ENCODE measurements at regions not wholly inside any gene's neighbourhood (a gene's known extent, or its start where the extent isn't known, plus 50 kb on each side); places are given as distances from the start of the nearest gene placed in this dataset.

DNA sequence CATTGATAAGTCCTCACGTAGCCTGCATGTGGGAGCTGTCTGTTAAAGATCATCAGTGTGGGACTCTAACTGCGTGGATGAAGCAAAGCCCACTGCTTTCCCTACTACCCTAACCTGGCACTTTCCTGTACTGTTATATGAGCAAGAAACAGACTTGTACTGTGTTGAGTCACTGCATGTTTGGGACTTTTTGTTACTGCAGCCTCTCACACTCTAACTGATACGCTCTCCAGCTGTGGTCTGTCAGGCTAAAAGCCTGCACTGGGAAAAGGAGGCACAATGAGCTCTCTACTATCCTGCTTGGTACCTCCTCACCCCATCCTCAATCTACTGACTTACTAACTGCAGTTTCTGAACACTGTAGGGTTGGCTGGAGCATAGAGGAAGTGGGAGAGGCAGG, 93.7 kb upstream of the PLET1 start:
- in situ Hi-C loops (cut with HindIII; ENCODE audit: low sequenced_read_pairs): no loop called here

DNA sequence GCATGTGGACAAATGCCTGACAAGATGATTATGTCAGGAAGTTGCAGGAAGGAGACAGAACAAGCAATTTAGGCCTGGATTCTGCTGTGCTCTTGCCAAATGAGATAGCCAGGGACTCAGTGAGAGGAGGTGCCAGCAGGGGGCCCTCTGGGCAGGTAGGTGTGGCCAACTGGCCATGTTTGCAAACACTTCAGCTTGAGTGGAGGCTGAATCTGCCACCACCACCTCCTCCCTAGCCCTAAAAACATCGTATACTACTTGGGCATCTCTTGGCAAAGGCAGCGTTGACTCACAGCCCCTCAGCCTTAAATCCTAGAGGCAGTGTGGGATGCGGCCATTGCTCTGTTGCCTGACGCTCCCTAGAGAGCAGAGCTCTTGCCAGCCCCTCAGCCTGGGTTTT, 95.1 kb upstream of the PLET1 start:
- in situ Hi-C loops (cut with HindIII; ENCODE audit: low sequenced_read_pairs): no loop called here

DNA sequence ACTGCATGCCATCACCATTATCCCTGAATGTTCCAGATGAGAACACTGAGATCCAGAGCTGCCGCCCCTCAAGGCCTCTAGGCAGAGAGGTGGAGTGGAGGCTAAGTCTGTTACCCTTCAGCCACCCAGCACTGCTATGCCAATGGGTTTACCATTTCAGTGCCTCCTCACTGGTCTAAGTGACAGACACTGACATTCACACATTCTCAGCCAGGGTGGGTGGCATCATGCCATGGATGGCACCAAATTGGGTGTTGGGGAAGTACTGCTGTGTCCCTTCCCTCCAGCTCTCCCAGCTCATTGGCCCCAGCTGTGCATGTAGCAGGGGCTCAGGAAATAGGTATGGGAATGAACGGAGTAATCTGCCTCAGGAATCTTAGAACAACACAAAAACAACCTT, 96.8 kb upstream of the PLET1 start:
- in situ Hi-C loops (cut with HindIII; ENCODE audit: low sequenced_read_pairs): no loop called here

DNA sequence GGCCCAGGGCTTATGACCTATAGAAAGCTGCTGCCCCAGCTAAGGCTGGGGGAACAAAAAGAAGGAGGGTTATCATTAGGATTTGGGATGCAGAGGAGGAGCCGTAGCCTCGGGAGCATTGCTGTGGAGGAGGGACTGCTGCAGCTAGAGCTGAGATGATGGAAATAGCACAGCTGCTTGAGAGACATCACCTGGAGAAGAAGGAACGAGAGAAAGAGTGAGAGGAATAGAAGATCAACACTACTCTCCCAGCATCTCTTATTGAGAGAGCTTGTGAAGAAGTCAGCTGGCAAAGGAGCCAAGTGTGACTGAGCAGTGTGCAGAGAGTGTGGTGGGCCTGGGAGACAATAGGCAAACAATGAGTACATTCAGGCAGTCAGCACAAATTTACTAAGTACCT, 100.7 kb upstream of the PLET1 start:
- in situ Hi-C loops (cut with HindIII; ENCODE audit: low sequenced_read_pairs): no loop called here

DNA sequence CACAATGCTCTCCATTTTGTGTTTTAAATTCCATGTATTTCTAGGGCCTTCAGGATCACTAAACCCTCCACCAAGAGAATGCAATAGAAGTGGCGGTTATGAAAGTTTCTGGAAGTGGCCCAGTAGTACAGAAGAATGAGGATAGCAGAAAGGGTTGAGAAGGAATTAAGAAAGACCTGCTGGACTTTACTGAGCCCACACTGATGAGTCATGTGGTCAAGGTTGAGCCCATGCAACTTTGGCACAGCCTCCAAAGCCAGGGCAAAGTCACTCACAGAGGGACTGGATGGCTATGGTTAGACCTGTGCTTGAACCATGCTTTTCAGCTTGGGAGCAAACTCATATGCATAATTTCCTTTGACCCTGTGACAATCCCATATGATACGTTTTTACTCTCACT, 102.9 kb upstream of the PLET1 start:
- in situ Hi-C loops (cut with HindIII; ENCODE audit: low sequenced_read_pairs): no loop called here

DNA sequence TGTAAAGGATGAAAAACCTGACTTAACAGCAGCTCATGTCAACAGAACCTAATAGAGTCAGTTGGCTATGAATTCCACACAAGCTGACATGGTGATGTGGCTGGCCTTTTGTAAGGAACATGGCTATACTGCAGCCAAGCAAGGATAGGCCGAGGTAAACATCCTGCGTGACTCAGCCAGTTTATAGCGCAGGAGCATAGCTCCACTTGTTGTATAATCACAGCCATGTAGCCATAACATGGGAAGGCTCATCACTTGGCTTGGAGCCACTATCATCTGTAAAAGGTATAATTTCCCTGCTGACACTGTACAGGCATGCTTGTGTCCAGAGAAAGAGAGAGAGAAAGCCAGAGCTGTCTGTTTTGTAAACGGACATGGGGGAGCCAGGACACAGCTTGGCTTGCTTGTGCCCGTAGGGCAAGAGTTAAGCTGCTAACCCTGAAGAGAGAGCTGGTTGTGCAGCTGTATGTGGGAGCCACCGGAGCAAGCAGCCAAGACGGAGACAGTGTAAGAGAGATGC, 104.4 kb upstream of the PLET1 start:
- in situ Hi-C loops (cut with HindIII; ENCODE audit: low sequenced_read_pairs): no loop called here

DNA sequence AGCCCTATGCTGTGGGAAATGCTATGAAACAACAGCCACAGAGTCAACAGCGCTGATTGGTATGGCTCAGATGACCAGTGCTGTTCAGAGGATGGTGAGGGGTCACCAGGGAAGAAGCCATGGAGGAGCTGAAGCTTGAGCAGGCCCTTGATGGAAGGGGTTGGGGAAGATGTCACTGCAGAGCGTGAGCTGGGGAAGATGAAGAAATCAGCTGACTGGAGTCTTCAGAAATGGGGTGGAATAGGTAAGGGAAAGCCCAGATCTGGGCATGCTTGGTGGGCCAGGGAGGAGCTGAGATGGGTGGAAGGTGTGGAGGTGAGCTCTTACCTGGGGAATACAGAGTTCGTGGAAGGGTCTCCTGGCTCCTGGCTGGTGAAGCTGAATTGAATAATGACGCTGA, 105.4 kb upstream of the PLET1 start:
- in situ Hi-C loops (cut with HindIII; ENCODE audit: low sequenced_read_pairs): no loop called here

DNA sequence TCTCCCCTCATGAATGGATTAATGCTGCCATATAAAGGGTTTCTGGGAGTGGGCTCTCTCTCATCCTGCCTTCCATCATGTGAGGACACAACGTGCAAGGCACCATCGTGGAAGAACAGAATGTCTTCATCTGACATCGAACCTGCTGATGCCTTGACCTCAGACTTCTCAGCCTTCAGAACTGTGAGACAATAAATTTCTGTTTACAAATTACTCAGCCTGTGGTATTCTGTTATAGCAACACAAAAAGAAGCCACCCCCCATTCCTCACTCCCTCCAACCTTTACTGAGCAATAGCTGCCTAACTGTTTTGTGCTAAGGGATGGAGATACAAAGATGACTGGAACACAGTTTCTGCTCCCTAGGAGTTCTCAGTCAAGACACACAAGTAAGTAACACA, 106.1 kb upstream of the PLET1 start:
- in situ Hi-C loops (cut with HindIII; ENCODE audit: low sequenced_read_pairs): no loop called here

DNA sequence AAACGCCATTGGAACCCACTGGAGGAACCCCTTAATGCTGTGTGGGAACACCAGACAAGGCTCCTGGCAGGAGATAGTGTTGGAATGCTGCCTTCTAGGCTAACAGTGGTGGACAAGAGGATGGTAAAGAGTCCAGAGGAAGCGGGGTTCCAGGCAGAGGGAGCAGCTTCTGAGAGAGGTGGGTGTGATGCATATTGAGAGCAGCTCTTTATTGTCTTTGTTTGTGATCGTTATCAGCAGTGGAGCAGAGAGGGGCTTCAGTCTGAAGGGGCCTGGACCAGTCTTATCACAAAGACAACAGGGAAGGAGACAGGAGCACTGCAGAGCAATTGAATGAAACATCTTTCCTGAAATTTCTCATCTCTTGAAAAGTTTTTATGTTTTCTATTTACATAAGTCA, 106.8 kb upstream of the PLET1 start:
- in situ Hi-C loops (cut with HindIII; ENCODE audit: low sequenced_read_pairs): no loop called here

DNA sequence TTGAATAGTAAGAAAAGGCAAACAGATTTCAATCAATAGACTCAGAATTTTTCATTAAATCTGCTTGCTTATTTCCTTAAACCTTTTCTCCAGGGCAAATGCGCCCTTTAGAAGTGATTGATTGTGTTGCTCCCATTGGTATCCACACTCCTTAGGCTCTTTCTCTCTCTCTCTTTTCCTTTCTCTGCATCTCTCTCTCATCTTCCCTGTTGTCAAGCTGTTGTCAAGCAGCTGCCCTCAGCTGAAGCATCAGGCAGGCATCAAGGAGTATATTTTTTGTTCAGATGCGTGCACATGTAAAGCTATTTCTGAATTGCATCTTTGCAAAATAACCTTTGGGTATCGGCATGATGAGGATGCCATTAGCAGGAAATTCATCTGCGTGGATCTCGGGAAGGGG, 107.2 kb upstream of the PLET1 start:
- in situ Hi-C loops (cut with HindIII; ENCODE audit: low sequenced_read_pairs): no loop called here

DNA sequence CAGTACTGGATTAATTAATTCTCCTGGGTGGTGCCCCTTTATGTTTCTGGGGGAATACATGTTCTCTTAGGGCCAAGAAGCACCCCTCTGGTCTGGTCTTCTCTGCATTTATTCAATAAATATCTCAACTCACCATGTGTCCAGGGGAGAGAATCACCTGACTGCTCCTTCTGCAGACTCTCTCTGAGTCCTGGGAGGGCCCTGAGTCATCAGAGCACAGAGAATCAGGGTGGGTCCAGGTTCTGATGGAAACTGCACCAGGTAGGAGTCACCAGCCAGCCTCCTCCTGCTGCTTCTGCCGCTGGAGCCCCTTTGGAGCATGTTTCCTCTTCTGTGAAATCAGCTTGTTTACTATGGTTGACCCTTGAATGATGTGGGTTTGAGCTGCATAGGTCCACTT, 107.7 kb upstream of the PLET1 start:
- in situ Hi-C loops (cut with HindIII; ENCODE audit: low sequenced_read_pairs): no loop called here

DNA sequence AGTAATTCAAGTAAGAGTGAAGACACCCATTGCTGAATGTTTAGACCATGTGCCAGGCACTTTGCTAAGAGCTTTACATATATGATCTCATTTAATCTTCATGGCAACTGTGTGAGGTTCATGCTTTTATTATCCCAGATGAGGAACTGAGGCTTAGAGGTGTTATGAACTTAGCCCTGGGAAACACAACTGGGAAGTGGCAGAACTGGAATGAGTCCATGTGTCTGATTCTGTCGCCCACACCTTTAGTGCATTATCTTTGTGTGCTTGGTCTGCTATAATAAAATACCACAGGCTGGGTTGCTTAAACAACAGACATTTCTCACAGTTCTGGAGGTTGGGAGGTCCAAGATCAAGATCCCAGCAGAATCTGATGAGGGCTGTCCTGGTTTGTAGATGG, 108.7 kb upstream of the PLET1 start:
- in situ Hi-C loops (cut with HindIII; ENCODE audit: low sequenced_read_pairs): no loop called here

DNA sequence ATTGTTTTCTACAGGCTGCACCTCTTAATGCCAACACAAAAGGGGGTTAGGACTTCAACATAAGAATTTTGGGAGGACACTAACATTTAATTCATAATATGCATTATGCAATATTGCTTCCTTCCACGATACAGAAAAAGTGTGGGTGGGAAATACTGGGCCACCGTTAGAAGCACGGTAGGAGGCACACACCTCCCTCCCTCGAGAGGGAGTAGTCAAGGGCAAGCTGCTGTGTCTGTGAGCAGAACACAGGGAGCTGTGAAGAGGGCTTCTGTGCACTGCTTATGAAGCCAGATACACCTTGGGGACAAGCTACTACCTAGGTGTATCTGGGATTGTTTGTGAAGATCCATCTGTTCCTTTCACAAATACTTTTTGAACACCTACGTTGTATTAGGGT, 109.3 kb upstream of the PLET1 start:
- in situ Hi-C loops (cut with HindIII; ENCODE audit: low sequenced_read_pairs): no loop called here

DNA sequence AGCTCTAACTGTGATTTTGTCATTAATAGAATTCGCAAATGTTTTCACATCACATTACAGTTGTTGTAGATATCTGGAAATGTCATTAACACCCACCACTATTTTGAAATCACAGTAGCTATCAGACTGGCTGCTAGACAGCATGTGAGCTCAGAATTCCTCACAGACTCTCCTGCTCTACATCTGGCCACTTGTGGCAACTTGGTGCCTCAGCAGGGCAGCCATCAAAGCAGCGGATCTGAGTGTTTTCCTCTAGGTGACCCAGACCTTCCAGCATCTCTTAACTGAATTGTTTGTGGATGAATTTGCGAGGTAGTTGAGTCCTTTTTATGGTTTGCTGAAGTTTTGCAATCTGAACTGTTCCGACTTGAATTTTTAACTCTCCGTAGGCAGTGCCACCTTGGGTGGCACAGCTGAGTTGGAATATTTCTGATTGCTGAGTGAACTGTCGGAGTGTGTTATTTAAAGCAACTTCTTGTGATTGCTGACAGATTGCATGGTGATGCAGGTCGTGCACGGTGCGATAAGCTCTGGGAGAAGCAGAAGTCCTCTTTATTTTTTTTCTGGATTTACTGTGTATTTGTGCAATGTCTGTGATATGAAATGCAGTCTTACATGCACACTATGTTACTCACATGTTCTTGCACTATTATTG, 114.0 kb upstream of the PLET1 start:
- in situ Hi-C loops (cut with HindIII; ENCODE audit: low sequenced_read_pairs): no loop called here

DNA sequence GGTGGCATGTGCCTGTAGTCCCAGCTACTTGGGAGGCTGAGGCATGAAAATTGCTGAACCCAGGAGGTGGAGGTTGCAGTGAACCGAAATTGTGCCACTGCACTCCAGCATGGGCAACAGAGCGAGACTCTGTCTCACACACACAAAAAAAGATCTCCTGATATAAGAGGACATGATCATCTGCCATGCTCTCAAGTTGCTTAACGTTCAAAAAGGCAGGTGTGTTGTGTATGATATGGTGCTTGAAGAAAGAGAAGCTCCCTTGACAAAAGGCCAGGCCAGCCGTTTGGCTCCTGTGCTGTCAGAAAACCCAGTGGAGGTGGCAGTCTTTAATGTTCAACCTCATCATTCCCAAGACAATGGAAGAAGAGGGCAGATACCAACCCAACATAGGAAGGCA, 117.3 kb upstream of the PLET1 start:
- in situ Hi-C loops (cut with HindIII; ENCODE audit: low sequenced_read_pairs): no loop called here

DNA sequence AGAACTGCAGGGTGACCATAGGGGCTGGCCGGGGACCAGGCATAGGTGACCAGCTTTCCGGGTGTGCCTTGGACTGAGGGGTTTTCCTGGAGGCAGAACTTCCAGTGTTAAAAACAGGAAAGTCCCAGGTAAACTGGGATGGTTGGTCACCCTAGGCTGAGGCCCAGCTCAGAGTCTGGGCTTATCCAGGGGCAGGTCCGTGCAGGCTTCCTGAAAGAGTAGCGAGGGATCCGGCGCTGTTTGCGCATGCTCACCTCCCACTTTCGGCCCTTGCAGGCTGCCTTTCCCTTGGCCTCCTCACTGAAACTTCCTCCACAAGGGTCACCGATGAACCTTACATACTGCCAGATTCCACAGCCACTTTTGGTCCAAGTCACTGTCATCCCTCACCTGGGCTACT, 119.8 kb upstream of the PLET1 start:
- in situ Hi-C loops (cut with HindIII; ENCODE audit: low sequenced_read_pairs): no loop called here

DNA sequence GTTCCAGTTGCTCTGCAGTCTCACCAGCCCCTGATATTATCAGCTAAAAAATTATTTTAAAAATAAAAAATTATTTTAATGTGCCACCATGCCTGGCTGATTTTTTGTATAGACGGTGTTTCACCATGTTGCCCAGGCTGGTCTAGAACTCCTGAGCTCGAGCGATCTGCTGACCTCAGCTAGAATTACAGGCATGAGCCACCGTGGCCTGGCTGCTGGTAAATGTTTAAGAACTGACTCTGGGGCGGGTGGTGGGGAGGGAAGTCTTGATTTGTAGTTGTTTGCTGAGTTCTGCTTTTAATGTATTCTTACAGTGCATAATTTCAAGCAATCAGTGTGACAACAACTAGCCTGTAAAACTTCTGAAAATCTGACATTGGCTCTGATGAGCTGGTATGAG, 120.9 kb upstream of the PLET1 start:
- in situ Hi-C loops (cut with HindIII; ENCODE audit: low sequenced_read_pairs): no loop called here

DNA sequence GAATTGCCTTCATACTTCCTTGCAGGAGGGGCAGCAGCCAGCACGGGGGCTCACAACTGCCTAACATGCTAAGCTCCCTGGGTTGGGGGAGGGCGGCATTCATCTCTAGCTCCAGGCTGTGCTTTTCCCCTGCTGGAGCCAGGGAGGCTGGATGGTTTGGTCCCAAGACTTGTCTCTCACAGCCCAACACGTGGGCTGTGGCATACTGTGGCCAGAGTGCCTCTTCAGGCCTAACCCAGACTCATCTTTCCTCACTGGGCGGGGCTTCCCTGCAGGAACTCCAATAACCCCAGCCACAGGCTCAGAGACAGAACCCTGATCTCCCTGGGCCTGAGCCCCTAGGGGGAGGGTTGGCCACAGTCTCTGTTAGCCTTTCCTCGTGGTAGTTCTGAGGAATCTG, 121.9 kb upstream of the PLET1 start:
- in situ Hi-C loops (cut with HindIII; ENCODE audit: low sequenced_read_pairs): no loop called here

DNA sequence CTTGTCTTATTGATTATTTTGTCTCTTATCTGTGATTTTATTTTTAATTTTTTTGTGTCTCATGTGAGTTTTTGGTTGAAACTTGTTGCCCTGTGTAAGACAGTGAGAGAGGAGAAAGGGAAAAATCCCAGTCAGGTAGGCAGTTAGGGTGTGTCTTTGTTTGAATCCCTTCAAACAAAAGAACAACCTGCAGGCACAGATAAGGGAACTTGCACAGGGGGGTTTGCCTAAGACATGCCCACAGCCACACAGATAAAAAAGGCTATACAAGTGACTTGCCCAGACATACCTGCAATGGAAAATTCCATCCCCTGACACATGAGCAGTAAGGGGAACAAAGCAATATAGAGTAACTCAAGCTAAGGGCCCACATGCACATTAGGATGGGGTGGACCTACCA, 127.8 kb upstream of the PLET1 start:
- in situ Hi-C loops (cut with HindIII; ENCODE audit: low sequenced_read_pairs): no loop called here

DNA sequence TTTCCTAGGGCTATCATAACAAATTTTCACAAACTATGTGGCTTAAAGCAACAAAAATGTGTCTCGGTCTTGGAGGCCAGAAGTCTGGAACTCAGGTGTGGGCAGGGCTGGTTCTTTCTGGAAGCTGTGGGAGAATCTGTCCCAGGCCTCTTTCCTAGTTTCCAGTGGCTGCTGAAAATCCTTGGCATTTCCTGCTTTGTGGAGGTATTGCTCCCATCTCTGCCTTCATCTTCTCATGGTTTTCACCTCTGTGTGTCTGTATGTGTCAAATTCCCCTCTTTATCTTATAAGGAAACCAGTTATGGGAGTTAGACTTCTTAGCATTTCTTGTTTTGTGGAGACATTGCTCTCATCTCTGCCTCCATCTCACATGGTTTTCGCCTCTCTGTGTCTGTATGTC, 130.4 kb upstream of the PLET1 start:
- in situ Hi-C loops (cut with HindIII; ENCODE audit: low sequenced_read_pairs): no loop called here

DNA sequence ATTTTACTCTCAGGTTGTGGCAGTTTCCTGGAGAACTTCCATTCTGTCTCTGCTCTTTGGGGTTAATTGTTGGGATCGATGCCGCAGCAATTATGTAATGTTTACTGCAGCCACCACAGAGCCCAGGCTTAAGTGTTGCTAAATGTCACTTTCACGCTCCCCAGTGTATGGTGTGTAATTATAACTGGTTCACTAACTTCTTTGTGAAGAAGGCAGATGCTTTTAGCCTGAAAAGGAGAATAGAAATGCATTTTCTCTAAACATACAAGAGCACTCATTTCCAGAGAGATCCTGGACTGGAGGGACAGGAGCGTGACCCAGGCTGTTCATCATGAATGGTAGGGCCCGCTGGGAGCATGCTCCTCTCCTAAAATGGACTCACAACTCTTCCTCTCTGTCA, 132.2 kb upstream of the PLET1 start:
- in situ Hi-C loops (cut with HindIII; ENCODE audit: low sequenced_read_pairs): no loop called here

DNA sequence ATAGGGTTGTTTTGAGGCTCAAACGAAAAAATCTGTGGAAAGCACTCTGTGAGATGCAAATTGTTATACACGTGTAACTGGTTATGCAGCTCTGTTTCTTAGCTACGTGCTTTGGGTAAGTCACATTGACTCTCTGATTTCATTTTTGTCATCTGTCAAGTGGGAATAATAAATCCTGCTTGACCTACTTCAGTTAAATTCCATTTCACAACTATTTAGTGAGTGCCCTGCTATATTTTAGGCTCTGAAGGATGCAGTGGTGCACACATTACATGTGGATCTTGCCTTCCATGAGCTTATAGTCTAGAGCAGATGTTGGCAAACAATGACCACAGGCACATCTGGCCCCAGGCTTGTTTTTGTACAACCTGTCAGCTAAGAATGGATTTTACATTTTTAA, 133.6 kb upstream of the PLET1 start:
- in situ Hi-C loops (cut with HindIII; ENCODE audit: low sequenced_read_pairs): no loop called here

DNA sequence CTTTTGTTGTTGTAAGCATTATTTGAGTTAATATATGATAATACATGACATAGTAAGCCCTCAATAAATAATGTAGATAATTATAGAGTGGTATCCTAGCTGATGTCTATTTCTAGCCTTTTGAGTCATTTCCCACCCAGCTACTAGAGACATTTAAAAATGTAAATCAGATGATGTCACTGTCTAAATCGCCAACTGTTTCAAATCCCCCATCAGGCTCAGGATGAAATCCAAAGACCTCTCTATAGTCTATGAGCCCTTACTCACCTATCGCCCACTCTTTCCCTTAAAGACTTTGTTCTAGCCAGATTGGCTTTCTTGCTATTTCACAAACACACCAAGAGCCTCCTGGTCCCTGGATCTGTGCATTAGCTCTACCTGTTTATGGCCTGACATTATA, 135.4 kb upstream of the PLET1 start:
- in situ Hi-C loops (cut with HindIII; ENCODE audit: low sequenced_read_pairs): loop anchor here (5.0 kb wide), 1 partner anchor 64 kb away; no protein-coding TSS in a partner anchor

Measured in endothelial cell of hepatic sinusoid (primary cell).